ENCODE measurements at regions not wholly inside any gene's neighbourhood (a gene's known extent, or its start where the extent isn't known, plus 50 kb on each side); places are given as distances from the start of the nearest gene placed in this dataset.

DNA sequence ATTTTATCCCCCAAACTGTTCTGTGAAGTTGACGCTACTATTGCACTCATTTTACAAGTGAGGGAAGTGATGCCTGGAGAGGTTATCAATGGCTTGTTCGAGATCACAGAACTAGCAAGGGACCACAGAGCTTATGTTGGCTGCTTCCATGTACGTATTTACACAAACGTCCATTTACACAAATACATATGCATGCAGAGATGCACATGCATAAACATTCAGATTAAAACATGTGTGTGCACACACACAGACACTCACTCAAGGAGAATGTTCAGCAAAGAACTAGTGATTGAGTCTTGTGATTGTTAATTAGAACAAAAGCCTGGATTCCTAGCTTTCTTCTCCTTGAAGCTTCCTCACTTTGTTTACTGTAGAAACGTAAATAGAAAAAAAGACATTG is 321.5 kb upstream of the CHD6 start:
- DNase-seq, result no peak

DNA sequence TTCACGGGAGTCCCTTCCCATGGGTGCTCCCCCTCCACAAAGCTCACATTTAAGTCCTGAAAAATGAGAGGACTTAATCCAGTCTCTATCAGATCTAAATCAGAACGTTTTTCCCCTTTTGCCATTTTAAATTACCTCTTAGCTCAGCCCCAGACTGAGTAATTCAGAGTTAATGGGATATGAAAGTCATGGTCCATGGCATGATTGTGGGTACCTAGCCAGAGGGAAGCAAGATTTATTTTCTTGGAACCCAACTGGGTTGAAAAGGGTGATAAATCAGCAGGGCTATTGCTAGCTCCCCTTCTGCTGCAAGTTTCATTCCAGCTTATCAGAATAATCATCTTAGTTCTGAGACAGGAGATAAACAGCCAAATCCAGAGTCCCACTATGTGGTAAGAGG is 320.2 kb upstream of the CHD6 start:
- peak; percentile 88 for DNase-seq

DNA sequence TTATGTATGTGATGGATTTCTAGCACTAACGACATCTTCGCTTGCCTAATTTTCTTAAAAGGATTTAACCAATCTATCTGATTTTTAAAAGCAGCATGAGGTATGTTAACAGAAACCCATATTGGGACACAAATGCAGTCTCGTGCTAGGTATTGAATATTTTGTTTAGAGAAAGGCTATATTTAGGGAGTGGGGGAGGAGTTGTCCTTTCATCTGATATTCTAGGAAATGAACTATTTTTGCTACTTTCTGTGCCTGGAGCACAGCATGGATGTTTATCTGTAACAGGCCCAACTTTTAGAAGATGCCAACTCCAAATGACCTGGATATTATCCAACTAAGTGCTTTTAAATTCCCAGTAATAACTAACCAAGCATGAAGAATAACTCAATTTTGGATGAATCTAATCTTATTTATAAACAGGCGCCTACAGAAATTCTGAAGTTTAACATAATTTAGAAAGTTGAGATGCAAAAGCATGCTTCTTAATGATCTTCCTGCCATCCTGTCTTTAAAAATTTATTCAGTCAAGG is 317.1 kb upstream of the CHD6 start:
- no peak for DNase-seq

DNA sequence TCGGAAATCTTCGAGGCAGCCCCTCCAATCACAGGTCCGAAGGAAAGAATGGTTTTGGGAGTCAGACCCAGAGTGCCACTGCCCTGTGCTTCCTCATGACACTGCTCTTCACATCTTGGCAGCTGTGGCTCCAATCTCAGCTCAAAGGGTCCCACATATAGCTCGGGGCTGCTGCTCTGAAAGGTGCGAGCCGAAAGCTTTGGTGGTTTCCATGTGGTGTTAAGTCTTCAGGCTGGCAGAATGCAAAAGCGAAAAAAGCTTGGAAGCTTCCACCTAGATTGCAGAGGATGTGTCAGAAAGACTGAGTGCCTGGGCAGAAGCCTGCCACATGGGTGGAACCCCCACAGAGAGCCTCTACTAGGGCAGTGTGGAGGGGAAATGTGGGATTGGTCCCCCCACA is 314.3 kb upstream of the CHD6 start:
- DNase-seq, result no peak

DNA sequence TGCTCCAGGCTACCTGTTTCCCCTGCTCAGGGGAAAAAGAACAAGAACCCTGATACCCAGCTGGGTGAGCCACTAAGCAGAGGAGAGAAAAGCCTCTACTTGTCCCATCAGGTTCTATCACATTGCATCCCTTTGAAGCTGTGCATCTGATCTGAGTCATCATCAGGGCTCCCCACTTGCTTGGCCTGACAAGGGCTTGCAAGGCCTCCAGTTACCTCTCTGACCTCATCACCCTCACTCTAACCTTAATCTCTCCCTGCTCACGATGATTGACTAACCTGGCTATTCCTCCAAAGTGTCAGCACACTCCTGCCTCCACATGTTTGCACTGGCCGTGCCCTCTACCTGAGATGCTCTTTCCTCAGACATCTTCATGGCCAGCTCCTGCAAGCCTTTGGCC is 309.5 kb upstream of the CHD6 start:
- no peak for DNase-seq

DNA sequence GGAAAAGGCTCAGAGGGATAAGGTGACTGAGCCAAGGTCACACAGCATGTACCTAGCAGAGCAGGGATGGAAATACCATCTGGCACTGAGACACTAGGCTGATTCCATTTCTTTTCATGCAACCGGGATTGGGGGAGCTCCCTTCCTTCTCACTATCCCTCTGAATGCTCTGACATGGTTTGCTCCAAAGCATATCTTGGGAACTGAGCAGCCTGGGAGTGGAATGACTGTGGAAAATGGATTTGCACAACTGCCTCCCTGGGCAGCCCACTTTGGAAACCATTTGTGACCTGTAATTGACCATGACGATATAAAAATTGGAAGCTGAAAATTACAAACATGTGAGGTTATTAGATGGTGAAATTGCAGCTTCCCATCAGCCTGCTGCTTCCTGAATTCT is 309.0 kb upstream of the CHD6 start:
- peak; percentile 39 for DNase-seq

DNA sequence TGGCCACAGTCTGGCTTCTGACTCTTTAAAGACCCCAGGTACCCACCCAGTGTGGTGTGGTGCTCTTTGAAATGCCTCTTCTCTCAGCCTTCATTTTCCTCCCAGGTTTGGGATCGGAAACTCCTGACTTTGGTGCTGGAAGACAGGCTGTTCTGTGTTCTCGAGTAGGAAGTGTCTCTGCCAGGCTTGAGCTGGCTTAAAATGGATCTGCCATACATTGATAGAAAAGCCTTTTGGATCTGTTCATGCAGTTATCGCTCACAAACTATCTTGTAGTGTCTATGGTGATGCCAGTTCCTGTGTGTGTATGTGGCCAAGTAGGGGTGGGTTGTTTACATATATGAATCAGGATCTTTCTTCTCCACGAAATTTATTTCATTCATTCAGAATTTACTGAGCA is 307.3 kb upstream of the CHD6 start:
- DNase-seq, result no peak

DNA sequence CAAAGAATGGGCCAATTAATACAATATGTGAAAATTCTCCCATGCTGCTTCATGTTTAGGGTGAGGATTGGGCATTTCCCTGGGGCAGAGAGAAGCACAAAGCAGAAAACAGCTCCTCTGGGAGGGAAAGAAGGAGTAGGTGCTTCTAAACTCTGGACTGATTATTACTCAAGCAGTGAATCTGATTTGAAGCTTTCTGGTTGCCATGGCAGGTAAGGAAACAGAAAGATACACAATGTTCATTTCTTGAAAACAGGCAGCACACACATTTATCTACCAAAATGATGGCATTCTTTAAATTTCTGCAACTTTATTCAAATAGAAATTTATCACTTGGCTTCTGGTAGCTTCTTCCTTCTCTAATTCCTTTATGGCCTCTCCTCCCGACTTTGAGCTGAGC is 305.4 kb upstream of the CHD6 start:
- DNase-seq, result no peak

DNA sequence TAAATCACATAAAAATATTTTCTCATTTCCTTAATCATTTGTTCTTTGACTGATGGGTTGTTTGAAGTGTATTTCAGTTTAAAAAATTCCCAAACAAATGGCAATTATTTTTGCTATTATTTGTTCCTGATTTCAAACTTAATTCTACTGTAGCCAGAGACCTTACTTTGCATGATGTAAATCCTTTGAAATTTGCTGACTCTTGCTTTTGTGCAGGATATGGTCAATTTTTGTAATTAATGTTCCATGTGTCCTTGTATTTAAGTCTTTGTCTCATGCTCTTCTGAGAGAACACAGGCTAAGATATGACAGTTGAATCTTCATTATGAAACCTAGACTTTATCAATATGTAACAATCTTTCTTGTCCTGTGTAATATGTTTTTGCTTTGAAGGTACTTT is 295.0 kb upstream of the CHD6 start:
- no peak for DNase-seq

DNA sequence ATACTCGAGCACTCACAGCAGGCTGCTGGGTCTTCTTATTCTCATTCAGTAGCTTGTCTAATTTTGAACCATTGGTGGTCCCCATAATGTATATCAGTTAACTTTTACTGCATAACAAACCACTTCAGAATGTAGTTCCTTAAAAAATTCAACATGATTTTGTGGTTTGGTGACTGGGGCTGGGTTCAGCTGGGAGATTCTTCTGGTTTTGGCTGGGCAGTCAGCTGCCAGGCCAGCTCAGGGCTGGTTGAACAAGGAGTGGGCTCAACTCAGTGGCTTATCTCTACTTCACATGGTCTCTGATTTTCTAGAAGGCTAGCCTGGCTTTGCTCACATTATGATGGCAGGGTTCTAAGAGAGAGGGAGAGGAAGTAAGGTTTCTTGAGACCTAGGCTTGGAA is 292.4 kb upstream of the CHD6 start:
- DNase-seq, result no peak

DNA sequence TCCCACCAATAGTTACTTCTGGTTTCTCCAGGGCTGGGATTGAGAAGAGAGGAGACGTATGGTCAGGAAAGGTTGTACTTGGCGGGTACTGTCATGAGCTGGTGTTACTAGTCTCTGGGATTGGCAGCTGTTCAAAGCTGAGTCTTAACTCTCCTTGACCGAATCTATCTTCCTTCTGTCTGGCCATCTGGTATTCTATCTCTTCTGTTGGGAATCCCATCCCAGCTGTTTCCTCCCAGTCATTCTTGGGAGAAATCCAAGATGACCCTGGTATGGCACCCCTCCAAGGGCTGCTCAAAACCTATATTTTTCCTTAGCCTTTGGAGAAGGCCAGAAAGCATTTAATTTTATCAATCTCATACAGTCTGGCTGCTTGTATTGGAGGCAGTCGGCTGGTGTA is 287.0 kb upstream of the CHD6 start:
- DNase-seq, result peak; percentile 97

DNA sequence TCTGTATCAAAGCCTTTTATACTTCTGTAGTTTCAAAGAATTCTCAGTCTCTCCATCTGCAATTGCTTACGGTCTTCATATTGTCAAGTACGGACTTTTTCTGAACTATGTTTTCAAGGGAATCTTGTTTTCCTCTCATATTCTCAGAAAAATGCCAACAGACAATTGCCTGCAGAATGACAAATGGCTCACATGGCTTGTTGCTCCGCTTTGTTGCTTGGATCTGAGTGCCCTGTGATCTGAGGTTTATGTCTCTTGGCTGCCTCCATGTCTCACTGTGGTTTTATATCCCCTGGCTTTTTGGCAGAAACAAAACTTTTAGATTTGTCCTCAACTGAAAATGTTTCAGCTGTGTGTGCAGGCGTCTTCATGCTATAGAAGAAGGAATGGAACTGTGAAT is 285.4 kb upstream of the CHD6 start:
- DNase-seq, result no peak

DNA sequence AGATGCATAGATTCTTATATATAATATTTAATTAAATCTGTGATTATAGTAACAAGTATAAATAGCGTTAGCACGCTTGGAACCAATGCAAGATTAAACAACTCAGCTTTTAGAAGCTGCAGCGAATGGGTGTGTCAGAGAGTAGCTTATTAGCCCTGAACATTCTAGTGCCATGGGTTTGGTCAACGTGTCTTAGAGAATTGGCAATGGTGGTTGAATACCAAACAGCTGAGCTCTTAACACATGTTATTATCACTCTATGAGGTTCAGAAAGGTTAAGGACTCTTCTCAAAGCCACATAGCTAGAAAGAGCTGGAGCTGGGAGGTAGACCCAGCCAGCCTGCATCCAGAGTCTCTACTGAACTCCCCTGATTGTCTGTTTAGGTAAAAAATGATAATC is 284.2 kb upstream of the CHD6 start:
- no peak for DNase-seq

DNA sequence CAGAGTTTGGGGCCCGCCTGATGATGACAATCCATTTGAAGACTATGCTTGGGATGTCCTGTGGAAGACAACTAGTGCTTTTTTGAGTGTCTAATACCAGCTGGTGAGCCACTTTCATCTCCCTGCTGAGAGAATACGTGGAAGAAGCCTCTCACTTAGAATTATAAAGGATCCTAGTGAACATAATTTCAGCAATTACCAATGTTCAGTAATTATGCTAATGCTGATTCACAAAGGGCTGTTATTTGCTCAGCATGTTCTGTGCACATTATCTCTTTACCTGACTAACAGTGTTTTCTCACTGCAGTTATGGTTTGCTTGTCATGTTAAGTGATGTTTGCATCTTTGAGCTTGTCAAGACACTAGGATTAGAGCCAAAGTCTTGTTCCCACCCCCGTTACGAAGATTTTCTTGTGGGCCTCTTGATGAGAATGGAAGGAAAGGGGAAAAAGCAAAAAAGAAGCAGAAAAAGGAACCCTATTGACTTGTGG is 282.1 kb upstream of the CHD6 start:
- DNase-seq, result no peak

DNA sequence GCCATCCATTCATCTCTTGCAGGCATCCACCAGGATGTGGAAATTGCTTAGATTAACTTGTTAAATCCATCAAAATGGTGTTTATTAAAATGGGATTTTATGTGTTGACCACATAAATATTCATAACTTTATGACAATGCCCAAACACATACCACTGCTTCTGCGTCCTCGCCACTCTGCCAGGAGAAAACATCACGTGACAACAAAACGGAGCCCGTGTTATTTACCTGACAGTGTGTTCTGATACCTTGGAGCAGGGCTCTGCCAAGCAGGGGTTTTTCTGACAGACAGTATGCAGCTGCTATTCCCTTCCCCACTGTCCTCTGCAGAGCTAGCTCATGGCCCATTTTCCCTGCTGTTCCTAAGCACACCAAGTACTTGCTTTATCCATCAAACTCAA is 279.5 kb upstream of the CHD6 start:
- DNase-seq, result no peak

DNA sequence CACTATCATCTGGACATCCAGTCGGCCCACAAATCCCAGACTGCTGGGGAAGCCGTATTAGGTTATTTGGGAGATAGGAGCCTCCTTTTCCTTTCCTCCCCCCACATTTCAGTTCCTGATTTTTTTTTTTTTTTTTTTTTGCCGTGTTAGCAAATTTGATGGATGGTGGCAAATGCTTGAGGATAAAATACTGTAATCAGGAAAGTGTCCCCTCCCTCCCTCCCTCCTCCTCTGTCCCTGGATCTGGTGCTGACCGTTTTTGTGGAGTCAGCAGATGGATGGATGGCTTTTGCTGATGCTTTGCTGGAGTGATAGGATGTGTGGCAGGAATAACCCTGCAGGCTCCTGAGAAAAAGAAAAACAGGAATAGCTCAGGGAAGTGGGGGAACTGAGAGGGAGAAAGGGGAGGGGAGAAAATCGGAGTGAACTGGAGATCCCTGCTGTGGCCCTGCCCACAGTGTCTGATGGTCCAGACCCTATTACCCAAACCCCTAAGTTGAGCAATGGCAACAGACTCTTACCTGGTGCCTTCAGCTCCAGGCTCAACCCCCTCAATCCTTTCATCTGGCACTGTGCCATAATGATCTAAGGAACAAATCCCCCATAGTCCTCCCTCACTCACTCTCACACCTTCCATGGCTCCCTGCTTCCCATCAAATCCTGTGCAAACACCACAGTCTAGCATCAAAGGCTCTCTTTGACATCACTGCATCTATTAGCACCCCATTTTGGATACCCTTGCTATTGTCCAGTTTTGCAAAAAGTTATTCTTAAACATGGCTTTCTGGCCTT is 277.3 kb upstream of the CHD6 start:
- DNase-seq, result peak; percentile 51

DNA sequence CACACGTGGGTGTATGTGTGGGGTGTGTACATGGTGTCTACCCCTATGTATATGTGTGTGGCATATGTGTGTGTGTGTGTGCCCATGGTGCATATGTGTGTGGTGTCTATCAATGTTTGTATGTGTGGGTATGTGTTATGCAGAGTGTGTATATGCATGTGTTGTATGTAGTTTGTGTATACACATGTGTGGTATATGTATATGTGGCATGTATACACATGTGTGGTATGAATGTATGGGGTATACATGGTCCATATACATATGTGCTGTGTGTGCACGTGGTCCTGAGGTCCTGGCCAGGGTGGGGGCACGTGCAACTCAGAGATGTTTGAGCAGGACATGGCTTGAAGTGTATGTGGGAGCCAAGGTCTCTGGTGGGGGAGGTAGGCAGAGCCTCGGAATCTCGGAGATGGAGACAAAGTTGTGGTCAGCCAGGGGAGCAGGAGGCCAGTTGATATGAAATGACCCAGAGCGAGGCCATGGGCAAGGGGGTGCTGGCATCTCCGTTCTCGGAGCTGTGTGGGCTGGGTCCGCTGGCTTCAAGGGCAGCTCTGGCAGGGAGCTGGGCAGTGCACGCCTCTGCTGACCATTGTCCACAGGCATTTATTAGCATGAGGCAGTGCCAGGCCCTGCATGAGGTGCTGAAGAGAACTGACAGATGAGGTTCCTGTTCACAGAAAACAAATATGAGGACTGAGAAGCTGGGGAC is 276.2 kb upstream of the CHD6 start:
- no peak for DNase-seq

DNA sequence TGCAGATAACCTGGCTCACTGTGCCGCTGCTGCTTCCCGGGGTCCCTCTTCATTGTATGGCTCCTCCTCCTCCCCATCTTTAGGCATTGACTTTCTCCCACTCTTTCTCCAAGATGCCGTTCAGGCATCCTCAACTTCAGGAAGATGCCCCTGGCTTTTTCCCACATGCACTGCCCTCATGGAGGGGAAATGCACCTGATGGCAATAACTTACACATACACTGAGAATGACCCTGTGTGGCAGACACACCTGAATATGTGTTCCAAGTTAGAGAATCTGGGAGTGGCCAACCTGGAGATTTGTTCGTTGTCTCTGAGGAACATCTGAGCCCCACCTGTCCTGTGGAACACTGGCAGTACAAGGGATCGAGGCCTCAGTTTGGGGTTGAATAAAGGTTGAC is 273.9 kb upstream of the CHD6 start:
- DNase-seq, result no peak

DNA sequence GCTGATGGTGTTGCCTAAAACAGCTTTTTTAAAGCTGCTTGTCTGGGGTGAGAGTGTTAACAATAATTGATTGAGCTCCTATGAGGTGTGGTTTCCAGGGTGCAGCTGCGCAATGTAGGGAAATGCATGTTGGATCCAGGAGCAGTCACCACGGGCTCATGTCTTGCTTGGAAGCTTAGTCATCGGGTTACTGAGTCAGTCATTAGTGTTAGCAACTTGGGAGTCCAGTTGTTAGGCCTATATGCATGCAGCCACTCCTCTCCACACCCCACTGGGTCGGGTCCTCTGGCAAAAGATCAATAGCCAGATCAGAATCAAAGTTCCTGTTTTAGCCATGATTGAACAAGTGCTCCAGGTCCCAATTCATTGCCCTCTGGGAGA is 271.7 kb upstream of the CHD6 start:
- peak; percentile 94 for DNase-seq

DNA sequence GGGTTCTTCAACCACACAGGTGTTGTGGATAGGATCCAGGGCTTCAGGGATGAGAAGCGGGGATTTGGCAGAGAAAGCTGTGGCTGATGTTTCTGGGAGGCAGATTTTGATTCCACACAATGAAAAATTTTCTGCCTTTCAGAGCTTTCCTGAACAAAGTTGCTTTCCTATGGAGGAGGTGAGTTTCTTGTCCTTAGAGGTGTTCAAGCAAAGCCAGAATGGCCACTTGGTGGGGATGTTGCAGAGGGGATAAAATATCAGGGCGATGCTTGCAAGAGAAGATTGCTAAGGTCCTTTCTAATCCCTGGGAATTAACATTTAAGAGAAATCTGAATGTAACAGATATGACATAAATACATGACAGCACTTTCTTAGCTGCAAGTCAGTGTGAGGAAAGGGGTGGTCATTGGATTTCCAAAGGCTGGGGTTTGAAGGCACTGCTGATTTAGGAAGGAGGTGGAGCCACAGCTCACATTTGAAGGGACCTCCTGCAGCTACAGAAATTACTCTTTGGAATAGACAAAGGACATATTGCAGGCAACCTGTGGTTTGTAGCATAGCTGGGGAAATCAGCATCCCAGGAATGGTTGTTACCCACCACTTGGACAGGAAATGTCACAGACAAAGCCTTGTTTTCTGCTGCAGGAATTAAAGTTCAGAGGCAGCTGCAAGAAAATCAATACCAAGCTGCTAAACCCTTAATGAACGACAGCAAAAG is 271.1 kb upstream of the CHD6 start:
- peak; percentile 74 for DNase-seq

DNA sequence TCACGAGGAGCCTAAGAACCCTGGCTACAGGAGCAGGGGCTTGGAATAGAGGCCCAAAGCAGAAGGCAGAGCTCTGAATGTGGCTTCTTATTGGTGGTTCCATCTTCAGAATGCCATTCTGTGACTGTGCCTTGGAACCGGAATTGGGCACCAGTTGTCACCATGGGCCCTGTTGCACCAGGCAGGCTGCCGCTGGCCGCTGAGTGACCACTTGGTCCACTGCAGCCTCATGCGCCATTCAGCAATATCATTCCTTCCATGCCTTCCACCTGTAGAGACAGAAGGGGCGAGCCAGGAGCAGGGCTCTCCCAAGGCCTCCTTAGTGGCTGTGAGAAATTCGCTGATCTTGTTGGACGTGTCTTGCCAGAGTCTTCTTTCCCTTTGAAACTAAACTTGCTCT is 270.3 kb upstream of the CHD6 start:
- no peak for DNase-seq

DNA sequence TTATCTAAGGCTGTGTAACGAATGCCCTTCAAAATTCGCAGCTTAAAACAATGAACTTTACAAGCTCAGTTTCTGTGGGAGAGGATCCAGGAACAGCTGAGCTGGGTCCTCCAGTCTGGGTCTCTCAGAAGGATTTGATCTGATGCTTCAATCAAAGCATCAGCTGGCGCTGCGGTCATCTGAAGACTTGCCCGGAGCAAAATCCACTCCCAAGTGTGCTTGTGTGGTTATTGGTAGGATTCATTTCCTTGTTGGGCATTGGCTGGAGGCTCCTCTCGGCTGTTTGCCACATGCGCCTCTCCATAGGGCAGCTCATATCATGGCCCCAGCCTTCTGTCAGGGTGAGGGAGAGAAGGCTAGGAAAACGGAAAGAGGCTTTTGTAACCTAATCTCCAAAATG is 269.3 kb upstream of the CHD6 start:
- no peak for DNase-seq

DNA sequence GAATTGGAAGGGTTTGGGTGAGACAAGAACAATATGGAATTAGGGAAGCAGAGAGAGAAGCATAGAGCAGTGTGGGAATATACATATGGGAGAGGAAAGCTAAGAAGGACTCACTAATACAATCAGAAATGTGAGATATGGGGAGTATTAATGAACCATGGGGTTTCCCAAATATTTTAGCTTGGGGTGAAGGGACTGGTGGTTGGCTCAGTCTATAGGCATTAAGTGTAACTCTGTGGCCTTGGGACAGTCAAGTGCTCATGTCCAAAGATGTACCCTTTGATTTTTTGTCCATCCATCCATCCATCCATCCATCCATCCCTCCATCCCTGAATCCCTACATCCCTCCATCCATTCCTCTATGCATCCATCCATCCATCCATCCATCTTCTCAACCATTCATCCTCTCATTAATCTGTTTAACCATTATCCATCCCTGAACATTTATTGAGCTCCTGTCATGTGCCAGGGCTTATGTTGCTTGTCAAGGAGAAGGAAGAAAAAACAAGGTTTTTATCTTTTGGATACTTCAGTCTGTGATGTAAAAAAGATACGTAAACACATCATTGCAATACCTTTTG is 263.4 kb upstream of the CHD6 start:
- no peak for DNase-seq
